H1 (cell line): ENCODE measurements at regions not wholly inside any gene's neighbourhood (a gene's known extent, or its start where the extent isn't known, plus 50 kb on each side); places are given as distances from the start of the nearest gene placed in this dataset.
A peak's percentile ranks its signal among the peaks of the same experiment; 100 is the strongest.

Experiments
- CTCF ChIA-PET: fragments of 300-600 bp; sonication (Branson Sonifier 250); formaldehyde crosslinking; loops from one replicate; lab custom pipeline; 2021; ENCODE audit not compliant: partially characterized antibody; lab: Charles Lee
- POLR2A ChIA-PET: fragments of 300-600 bp; sonication (Branson Sonifier 250); formaldehyde crosslinking; loops from one replicate; lab custom pipeline; 2021; ENCODE audit warnings: inconsistent platforms; ENCODE audit not compliant: partially characterized antibody; lab: Charles Lee
- DNase-seq, 2 experiments: peaks; one replicate each; pipeline versions ENCODE4 v3.0.0 to v3.0.0-alpha.2; 2010 to 2022; ENCODE audit warnings: low spot score in 2 of 2, low read depth in 1 of 2, mixed read lengths in 1 of 2
- FAIRE-seq: peaks from 2 replicates; lab custom pipeline; 2011; peaks lifted over from hg19 to GRCh38; lab: Jason Lieb, UNC
- H2AFZ ChIP-seq: 2 replicates; pipeline ENCODE4 v1.8.1; 2012; ENCODE audit warnings: low read length, inconsistent platforms
- H2AK5ac ChIP-seq: 2 replicates; pipeline ENCODE4 v1.6.1; 2013; ENCODE audit warnings: low read depth, low read length
- H2BK120ac ChIP-seq: replicated peaks from 2 replicates; pipeline ENCODE3; 2013; ENCODE audit warnings: low read depth, low read length, inconsistent platforms
- H2BK12ac ChIP-seq: 2 replicates; pipeline ENCODE4 v1.6.1; 2013; ENCODE audit warnings: low read depth, low read length
- H2BK15ac ChIP-seq: 2 replicates; pipeline ENCODE4 v1.6.1; 2013; ENCODE audit warnings: low read length
- H2BK20ac ChIP-seq: 2 replicates; pipeline ENCODE4 v1.6.1; 2013; ENCODE audit warnings: low read length
- H2BK5ac ChIP-seq: 2 replicates; pipeline ENCODE4 v1.6.1; 2013; ENCODE audit warnings: low read depth, low read length
- H3K14ac ChIP-seq: 2 replicates; pipeline ENCODE4 v1.6.1; 2013; ENCODE audit warnings: inconsistent platforms; ENCODE audit not compliant: insufficient read length
- H3K18ac ChIP-seq: 2 replicates; pipeline ENCODE4 v1.6.1; 2013; ENCODE audit warnings: low read length; ENCODE audit errors: extremely low read depth
- H3K23ac ChIP-seq: 2 replicates; pipeline ENCODE4 v1.6.1; 2013; ENCODE audit warnings: inconsistent platforms; ENCODE audit not compliant: insufficient read length
- H3K23me2 ChIP-seq: 2 replicates; pipeline ENCODE4 v1.6.1; 2013; ENCODE audit warnings: low read depth, low read length
- H3K27ac ChIP-seq: 2 replicates; pipeline ENCODE4 v1.6.1; 2011; ENCODE audit warnings: low read depth, low read length, inconsistent platforms
- H3K27me3 ChIP-seq, 4 experiments: replicated peaks in 1 of 4; 1 replicate in 1 of 4; 2 replicates in 3 of 4; pipeline versions ENCODE4 v1.6.1 to v1.8.1; 2011 to 2013; ENCODE audit warnings: low read length in 3 of 4, mild to moderate bottlenecking in 3 of 4, inconsistent platforms in 2 of 4, mixed read lengths in 2 of 4, moderate library complexity in 1 of 4; ENCODE audit not compliant: control insufficient read depth in 3 of 4, insufficient read depth in 3 of 4; ENCODE audit errors: extremely low read depth in 1 of 4
- H3K36me3 ChIP-seq, 4 experiments: 2 replicates each; pipeline versions ENCODE4 v1.6.1 to v1.8.1; 2011 to 2013; ENCODE audit warnings: mild to moderate bottlenecking in 4 of 4, low read length in 3 of 4, moderate library complexity in 2 of 4, control low read depth in 1 of 4, inconsistent platforms in 1 of 4; ENCODE audit not compliant: insufficient read depth in 4 of 4, control insufficient read depth in 2 of 4
- H3K4ac ChIP-seq: replicated peaks from 2 replicates; pipeline ENCODE3; 2013; ENCODE audit warnings: low read length, low read depth, mixed read lengths, inconsistent platforms; ENCODE audit not compliant: insufficient read length
- H3K4me1 ChIP-seq, 4 experiments: replicated peaks in 1 of 4; 1 replicate in 1 of 4; 2 replicates in 3 of 4; pipeline versions ENCODE4 v1.6.1 to v1.8.1; 2011 to 2013; ENCODE audit warnings: low read length in 3 of 4, inconsistent platforms in 2 of 4, mixed read lengths in 1 of 4; ENCODE audit not compliant: insufficient read depth in 4 of 4, control insufficient read depth in 3 of 4
- H3K4me2 ChIP-seq, 2 experiments: 2 replicates each; pipeline versions ENCODE4 v1.6.1 to v1.8.1; 2011 to 2013; ENCODE audit warnings: low read depth in 2 of 2, low read length in 2 of 2, control low read depth in 1 of 2, inconsistent platforms in 1 of 2, mild to moderate bottlenecking in 1 of 2; ENCODE audit not compliant: insufficient read depth in 1 of 2
- H3K4me3 ChIP-seq, 4 experiments: fragments of 200-600, 300-600 bp in 1 of 4; sonication (generic), shearing (Covaris generic), sonication (Bioruptor Twin) in 1 of 4; 2 replicates each; pipeline versions ENCODE4 v1.5.1 to v1.8.1; 2011 to 2016; ENCODE audit warnings: low read length in 4 of 4, low read depth in 3 of 4, control low read depth in 2 of 4, inconsistent platforms in 2 of 4, mild to moderate bottlenecking in 2 of 4, mixed read lengths in 1 of 4, moderate library complexity in 1 of 4; ENCODE audit not compliant: insufficient read depth in 2 of 4; ENCODE audit errors: extremely low read depth in 1 of 4
- H3K56ac ChIP-seq: replicated peaks from 2 replicates; pipeline ENCODE3; 2013; ENCODE audit warnings: low read depth, mild to moderate bottlenecking, mixed read lengths, low read length, inconsistent platforms; ENCODE audit not compliant: insufficient read length
- H3K79me1 ChIP-seq: 2 replicates; pipeline ENCODE4 v1.6.1; 2013; ENCODE audit warnings: low read depth, low read length, control low read depth
- H3K79me2 ChIP-seq, 2 experiments: 2 replicates each; pipeline versions ENCODE4 v1.6.1 to v1.8.1; 2012 to 2013; ENCODE audit warnings: low read length in 2 of 2, mild to moderate bottlenecking in 2 of 2, inconsistent platforms in 1 of 2; ENCODE audit not compliant: insufficient read depth in 2 of 2, control insufficient read depth in 1 of 2
- H3K9ac ChIP-seq, 4 experiments: replicated peaks in 1 of 4; 1 replicate in 1 of 4; 2 replicates in 3 of 4; pipeline versions ENCODE4 v1.6.1 to v1.8.1; 2011 to 2013; ENCODE audit warnings: low read depth in 3 of 4, low read length in 3 of 4, control low read depth in 2 of 4, mild to moderate bottlenecking in 2 of 4, moderate library complexity in 2 of 4, inconsistent platforms in 1 of 4; ENCODE audit errors: extremely low read depth in 1 of 4
- H3K9me3 ChIP-seq, 2 experiments: 2 replicates each; pipeline versions ENCODE4 v1.6.1 to v1.8.1; 2012 to 2013; ENCODE audit warnings: mild to moderate bottlenecking in 2 of 2, moderate library complexity in 2 of 2, control low read depth in 1 of 2, inconsistent platforms in 1 of 2, low read depth in 1 of 2, low read length in 1 of 2, mixed read lengths in 1 of 2; ENCODE audit not compliant: insufficient read depth in 2 of 2
- H4K20me1 ChIP-seq, 2 experiments: replicated peaks in 1 of 2; 2 replicates each; pipeline versions ENCODE3 to v1.8.1; 2011 to 2013; ENCODE audit warnings: inconsistent platforms in 2 of 2, low read length in 2 of 2, mild to moderate bottlenecking in 1 of 2; ENCODE audit not compliant: insufficient read depth in 2 of 2, control insufficient read depth in 1 of 2
- H4K5ac ChIP-seq: 2 replicates; pipeline ENCODE4 v1.6.1; 2013; ENCODE audit warnings: low read length, low read depth, mixed read lengths, inconsistent platforms; ENCODE audit not compliant: insufficient read length
- H4K8ac ChIP-seq: 2 replicates; pipeline ENCODE4 v1.8.0; 2013; ENCODE audit warnings: mild to moderate bottlenecking, moderate library complexity, low read length, inconsistent platforms; ENCODE audit not compliant: insufficient read depth; ENCODE audit errors: extremely low read depth
- H4K91ac ChIP-seq: replicated peaks from 2 replicates; pipeline ENCODE3; 2013; ENCODE audit warnings: low read length, mixed read lengths, inconsistent platforms; ENCODE audit not compliant: insufficient read length
- RAD21 ChIP-seq, 2 experiments: IDR thresholded peaks in 1 of 2; conservative IDR thresholded peaks in 1 of 2; 2 replicates each; pipeline ENCODE4 v1.6.1; 2011; ENCODE audit warnings: low read depth in 2 of 2, low read length in 2 of 2, improper control_type of control experiment in 1 of 2, inconsistent platforms in 1 of 2, mild to moderate bottlenecking in 1 of 2, moderate library complexity in 1 of 2
- TAF1 ChIP-seq: IDR thresholded peaks from 2 replicates; pipeline ENCODE4 v1.6.1; 2011; ENCODE audit warnings: mild to moderate bottlenecking, low read depth, low read length
- WGBS, 2 experiments: shearing (Covaris generic) in 1 of 2; methylation state at CpG; one replicate each; pipeline versions ENCODE4 v1.1.6 to v1.1.7; 2013 to 2015; ENCODE audit warnings: low lambda C conversion rate in 2 of 2, mixed read lengths in 2 of 2, inconsistent platforms in 1 of 2, low coverage in 1 of 2, missing lambda C conversion rate in 1 of 2; ENCODE audit not compliant: insufficient replicate concordance in 2 of 2, insufficient coverage in 1 of 2, insufficient read length in 1 of 2; ENCODE audit errors: extremely low coverage in 1 of 2, missing lambda C conversion rate in 1 of 2; 5-methylcytosine and 5-hydroxymethylcytosine counted together

GRCh38 chr3:86785386-86785785, 205.6 kb downstream of the VGLL3 start:
- H3K9ac ChIP-seq = no peak overlapping the region
- no peak overlapping the region for H3K14ac ChIP-seq
- H3K79me1 ChIP-seq = no peaks in the 10 kb centered on the region
- no peak overlapping the region for H2BK120ac ChIP-seq
- H3K4me3 ChIP-seq = no peak overlapping the region
- no peak overlapping the region for H3K4ac ChIP-seq
- H3K18ac ChIP-seq = no peak overlapping the region
- H3K36me3 ChIP-seq = no peaks in the 10 kb centered on the region
- H4K91ac ChIP-seq = no peak overlapping the region
- H3K23me2 ChIP-seq = no peaks in the 10 kb centered on the region; the same call in 1 of the 2 replicates
- WGBS, 2 experiments = 78% methylated on average over 1 of the region's 1 CpG; no CpG with 5 or more reads in 1 of the 2 experiments
- H2AFZ ChIP-seq = no peak overlapping the region
- no peaks in the 10 kb centered on the region for H3K4me1 ChIP-seq
- H4K8ac ChIP-seq = no peak overlapping the region
- no peak overlapping the region for H3K56ac ChIP-seq
- no peak overlapping the region for H3K23ac ChIP-seq
- H4K20me1 ChIP-seq = no peaks in the 10 kb centered on the region
- H3K4me2 ChIP-seq = no peak overlapping the region
- no peak overlapping the region for H2BK15ac ChIP-seq
- H2BK5ac ChIP-seq = no peak overlapping the region
- no peak overlapping the region for H3K27ac ChIP-seq
- ChIA-PET POLR2A (no interaction called here), CTCF (interaction anchor here (1.0 to 1.3 kb wide), 2 partner anchors 13 to 185 kb away, joined by 3 read pairs; no protein-coding TSS in a partner anchor)
- H2BK20ac ChIP-seq = no peak overlapping the region
- TF ChIP-seq TAF1 (no peak), RAD21 (IDR thresholded peaks at IDR 0.05 in 1 of 2, conservative IDR thresholded peaks at IDR 0.05 in 1 of 2; ENCODE audit: low read depth in 2 of 2, low read length in 2 of 2) (peak in 1 of 2 experiments; percentile 27; a peak in 2 of 4 replicates)
- no peaks in the 10 kb centered on the region for H3K79me2 ChIP-seq
- no peaks in the 10 kb centered on the region for H3K9me3 ChIP-seq
- H2AK5ac ChIP-seq = no peak overlapping the region
- no peak for DNase-seq
- H4K5ac ChIP-seq = no peak overlapping the region
- no peak overlapping the region for H2BK12ac ChIP-seq
- no peaks in the 10 kb centered on the region for H3K27me3 ChIP-seq
- FAIRE-seq = no peak
